WI38 (cell line): ENCODE measurements at regions not wholly inside any gene's neighbourhood (a gene's known extent, or its start where the extent isn't known, plus 50 kb on each side); places are given as distances from the start of the nearest gene placed in this dataset.

Experiments
- H3K4me3 ChIP-seq: 2 replicates; pipeline ENCODE4 v1.5.1; 2011; ENCODE audit warnings: low read depth, mild to moderate bottlenecking, control low read depth, low read length
- TF ChIP-seq, protein P1 (sequence below): IDR thresholded peaks from 2 replicates; pipeline ENCODE4 v1.5.1; 2012; ENCODE audit warnings: low read depth, mild to moderate bottlenecking, control low read depth, low read length

DNA sequence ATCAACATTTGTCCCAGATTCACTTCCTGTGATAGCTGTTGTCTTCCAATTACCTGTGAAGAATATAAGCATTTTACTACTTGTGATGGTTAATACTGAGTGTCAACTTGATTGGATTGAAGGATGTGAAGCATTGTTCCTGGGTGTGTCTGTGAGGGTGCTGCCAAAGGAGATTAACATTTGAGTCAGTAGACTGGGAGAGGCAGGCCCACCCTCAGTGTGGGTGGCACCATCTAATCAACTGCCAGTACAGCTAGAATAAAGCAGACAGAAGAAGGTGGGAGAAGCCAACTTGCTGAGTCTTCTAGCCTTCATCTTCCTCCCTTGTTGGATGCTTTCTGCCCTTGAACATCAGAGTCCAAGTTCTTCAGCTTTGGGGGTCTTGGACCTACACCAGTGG is 660.4 kb upstream of the GOT2 start:
- TF ChIP-seq, protein P1, sequence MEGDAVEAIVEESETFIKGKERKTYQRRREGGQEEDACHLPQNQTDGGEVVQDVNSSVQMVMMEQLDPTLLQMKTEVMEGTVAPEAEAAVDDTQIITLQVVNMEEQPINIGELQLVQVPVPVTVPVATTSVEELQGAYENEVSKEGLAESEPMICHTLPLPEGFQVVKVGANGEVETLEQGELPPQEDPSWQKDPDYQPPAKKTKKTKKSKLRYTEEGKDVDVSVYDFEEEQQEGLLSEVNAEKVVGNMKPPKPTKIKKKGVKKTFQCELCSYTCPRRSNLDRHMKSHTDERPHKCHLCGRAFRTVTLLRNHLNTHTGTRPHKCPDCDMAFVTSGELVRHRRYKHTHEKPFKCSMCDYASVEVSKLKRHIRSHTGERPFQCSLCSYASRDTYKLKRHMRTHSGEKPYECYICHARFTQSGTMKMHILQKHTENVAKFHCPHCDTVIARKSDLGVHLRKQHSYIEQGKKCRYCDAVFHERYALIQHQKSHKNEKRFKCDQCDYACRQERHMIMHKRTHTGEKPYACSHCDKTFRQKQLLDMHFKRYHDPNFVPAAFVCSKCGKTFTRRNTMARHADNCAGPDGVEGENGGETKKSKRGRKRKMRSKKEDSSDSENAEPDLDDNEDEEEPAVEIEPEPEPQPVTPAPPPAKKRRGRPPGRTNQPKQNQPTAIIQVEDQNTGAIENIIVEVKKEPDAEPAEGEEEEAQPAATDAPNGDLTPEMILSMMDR, result no peak
- H3K4me3 ChIP-seq, result no peak overlapping the region

DNA sequence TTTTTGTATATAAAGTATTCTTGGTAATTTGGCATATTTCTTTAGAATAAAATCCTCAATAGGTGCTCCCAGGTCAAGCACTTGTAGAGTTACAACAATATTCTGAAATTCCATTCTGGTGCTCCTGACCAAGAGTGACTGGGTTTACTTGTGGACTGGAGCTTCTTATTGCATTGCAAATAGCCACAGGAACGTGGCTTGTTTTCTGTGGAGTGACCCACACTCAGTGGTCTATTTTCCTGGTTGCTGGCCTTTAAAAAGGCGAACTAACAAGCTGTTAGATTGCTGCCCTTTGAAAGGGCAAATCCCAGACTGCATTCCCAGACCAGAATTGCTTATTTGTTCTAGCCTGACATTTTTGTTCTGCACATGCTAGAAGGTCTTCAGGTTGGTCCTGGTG is 658.8 kb upstream of the GOT2 start:
- TF ChIP-seq, protein P1, result no peak
- no peak overlapping the region for H3K4me3 ChIP-seq

DNA sequence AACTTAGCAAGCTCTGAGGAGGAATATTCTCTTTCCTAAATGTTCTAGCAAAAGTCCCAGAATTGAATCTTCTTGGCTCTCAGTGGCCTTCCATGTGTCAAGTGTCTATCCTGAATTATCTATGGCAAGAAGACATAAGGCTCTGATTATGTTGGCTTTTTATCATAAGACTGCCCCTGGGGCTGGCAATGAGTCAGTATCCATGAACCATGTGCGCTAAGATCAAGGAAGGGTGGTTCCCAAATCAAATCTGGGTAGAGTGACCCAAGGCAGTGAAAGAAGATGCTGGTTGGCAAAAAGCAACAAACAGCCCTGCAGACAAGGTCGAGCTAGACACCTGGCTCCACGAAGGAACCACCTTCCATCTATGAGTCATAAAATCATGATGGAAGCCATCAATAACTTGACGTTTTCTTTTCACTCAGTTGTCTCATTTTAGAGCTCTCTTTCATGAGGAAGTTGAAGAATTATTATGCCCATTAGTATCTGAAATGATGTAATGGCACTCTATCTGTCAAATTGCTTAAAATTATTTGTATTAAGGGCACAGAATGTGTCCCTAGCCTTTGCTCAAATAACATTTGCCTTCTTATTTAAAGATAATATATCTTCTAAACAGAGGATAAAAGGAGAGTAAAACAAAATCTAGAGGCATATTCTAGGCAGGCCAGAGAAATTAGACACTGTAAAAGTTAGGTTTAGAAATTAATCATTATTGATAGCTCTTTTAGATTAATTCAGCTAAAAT is 657.7 kb upstream of the GOT2 start:
- TF ChIP-seq, protein P1, result no peak
- no peak overlapping the region for H3K4me3 ChIP-seq

DNA sequence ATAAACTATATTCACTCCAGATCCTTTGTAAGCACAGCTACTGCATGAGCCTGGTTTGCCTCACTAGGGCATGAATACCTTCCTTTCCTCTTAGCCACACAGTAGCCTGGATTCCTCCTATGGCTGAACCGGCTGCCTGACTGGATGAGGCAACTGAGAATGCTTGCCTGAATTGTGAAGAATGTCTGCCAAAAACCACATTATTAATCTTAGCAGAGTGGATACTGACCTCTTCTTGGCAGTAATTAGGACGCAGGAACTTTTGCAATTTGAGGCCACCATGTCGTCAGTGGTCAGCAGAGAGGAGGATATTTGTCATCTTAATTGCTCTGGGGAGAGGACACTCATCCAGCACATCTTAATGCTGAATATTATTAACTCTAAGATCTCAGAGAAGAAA is 651.8 kb upstream of the GOT2 start:
- H3K4me3 ChIP-seq, result no peak overlapping the region
- TF ChIP-seq, protein P1, result no peak

DNA sequence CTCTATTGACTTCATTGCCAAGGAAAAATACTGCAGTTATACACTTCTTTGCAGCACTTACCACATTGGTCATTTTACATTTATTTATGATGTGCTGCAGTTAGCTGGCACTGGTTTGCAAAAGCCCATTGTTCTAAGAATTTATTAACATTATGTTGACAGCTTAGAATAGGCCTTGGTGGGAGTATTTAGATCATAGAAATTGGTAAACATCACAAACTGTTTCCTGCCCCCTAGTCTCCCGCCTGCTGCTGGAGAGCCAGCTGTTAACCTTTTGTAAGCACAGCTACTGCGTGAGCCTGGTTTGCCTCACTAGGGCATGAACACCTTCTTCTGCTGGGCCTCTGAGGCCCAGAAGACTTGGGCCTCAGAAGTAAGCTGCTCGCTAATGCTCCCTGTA is 651.4 kb upstream of the GOT2 start:
- TF ChIP-seq, protein P1, result no peak
- H3K4me3 ChIP-seq, result no peak overlapping the region

DNA sequence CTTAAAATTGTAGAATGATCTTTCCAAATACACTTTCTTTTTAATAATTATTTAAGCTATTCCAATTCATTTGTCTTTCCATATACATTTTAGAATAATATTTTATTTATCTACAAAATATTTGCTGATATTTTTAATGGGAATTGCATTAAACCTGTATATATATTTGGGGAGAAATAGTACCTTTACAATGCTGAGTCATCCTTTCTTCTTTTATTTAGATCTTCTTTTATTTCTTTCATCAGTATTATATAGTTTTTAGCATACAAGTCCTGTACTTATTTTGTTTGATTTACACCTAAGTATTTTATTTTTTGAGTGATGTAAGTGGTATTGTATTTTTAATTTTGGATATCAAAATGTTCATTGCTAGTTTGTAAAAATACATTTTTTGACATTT is 639.5 kb upstream of the GOT2 start:
- TF ChIP-seq, protein P1, result no peak
- no peak overlapping the region for H3K4me3 ChIP-seq

DNA sequence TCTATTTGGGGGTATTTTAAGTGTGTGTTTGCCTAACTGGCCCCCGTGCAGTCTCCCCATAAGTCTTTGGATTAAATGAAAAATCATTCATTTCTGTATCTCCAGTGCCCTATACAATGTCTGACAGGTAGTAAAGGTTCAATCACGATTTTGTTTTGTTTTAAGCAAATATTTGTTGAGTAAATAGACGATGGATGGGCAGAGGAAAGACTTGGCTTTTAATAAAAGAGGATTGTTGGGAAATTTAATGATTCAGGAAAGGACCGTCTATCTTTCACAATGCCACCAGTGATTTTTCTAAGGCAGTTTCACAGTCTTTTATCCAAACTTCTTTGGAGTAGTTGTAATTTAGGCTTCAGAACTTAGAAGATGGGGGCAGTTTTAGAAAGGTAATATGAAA is 636.6 kb upstream of the GOT2 start:
- TF ChIP-seq, protein P1, result no peak
- no peak overlapping the region for H3K4me3 ChIP-seq
